Lung (tissue), 11 donors: ENCODE measurements at regions not wholly inside any gene's neighbourhood (a gene's known extent, or its start where the extent isn't known, plus 50 kb on each side); places are given as distances from the start of the nearest gene placed in this dataset.

Experiments
- ATAC-seq: fragments of 200-7000 bp; cut with Tn5 transposase; one replicate; pipeline ENCODE4 v1.9.1; 2020; ENCODE audit warnings: moderate number of reproducible peaks; ENCODE audit not compliant: insufficient read depth, low FRiP score
- DNase-seq, 3 donors: peaks; one replicate each; pipeline ENCODE4 v3.0.0-alpha.2; 2013 to 2017
- H3K27ac ChIP-seq, 2 donors: one replicate each; pipeline ENCODE4 v1.5.1; 2013; ENCODE audit warnings: mild to moderate bottlenecking in 2 of 2, moderate library complexity in 2 of 2, control low read depth in 1 of 2, inconsistent platforms in 1 of 2, low read depth in 1 of 2, low read length in 1 of 2
- H3K27me3 ChIP-seq, 3 donors: one replicate each; pipeline ENCODE4 v1.5.1; 2013; ENCODE audit warnings: low read length in 2 of 3; ENCODE audit not compliant: control insufficient read depth in 3 of 3, insufficient read depth in 3 of 3
- H3K36me3 ChIP-seq, 4 donors: one replicate each; pipeline ENCODE4 v1.5.1; 2013; ENCODE audit warnings: low read length in 4 of 4, mild to moderate bottlenecking in 1 of 4, moderate library complexity in 1 of 4; ENCODE audit not compliant: control insufficient read depth in 4 of 4, insufficient read depth in 4 of 4
- H3K4me1 ChIP-seq, 5 donors: one replicate each; pipeline ENCODE4 v1.5.1; 2013; ENCODE audit warnings: low read length in 5 of 5, mild to moderate bottlenecking in 2 of 5, moderate library complexity in 1 of 5; ENCODE audit not compliant: control insufficient read depth in 5 of 5, insufficient read depth in 5 of 5
- H3K4me3 ChIP-seq: one replicate; pipeline ENCODE4 v1.5.1; 2013; ENCODE audit warnings: mild to moderate bottlenecking, control low read depth, moderate library complexity
- H3K9ac ChIP-seq, 2 donors: one replicate each; pipeline ENCODE4 v1.5.1; 2013; ENCODE audit warnings: low read length in 2 of 2, control low read depth in 1 of 2; ENCODE audit not compliant: insufficient read depth in 1 of 2
- H3K9me3 ChIP-seq, 4 donors: one replicate each; pipeline ENCODE4 v1.5.1; 2013; ENCODE audit warnings: low read length in 3 of 4, mild to moderate bottlenecking in 1 of 4, moderate library complexity in 1 of 4; ENCODE audit not compliant: control insufficient read depth in 4 of 4, insufficient read depth in 3 of 4
- CTCF ChIP-seq: IDR thresholded peaks from 2 replicates; pipeline ENCODE4 v1.5.1; 2012; ENCODE audit warnings: mild to moderate bottlenecking; ENCODE audit errors: control extremely low read depth, extremely low read depth
- WGBS, 2 donors: extraction: QIAGEN DNeasy Blood & Tissue Kit; methylation state at CpG; one replicate each; pipeline ENCODE4 v1.1.7; 2013; 5-methylcytosine and 5-hydroxymethylcytosine counted together
- donor health status: control.
- donor health status: control.
- donor health status: Bipolar disorder and iron deficiency.
- donor health status: healthy.
- donor health status: DM: yes; HTN: yes; CAD: no.

DNA sequence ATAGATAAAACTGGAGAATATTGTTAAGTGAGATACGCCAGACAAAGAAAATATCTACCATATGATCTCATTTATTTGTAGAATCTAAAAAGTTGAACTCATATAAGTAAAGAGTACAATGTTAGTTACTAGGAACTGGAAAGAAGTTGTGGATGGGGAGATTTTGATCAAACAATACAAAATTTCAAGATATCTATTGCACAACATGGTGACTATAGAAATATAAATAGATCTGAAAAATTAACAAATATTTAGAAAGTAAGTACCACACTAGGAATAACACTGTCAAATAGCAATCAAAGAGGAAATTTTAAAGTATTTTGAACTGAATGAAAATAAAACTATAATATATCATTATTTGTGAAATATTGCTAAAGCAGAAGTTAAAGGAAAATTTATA is 437.2 kb downstream of the AASDHPPT start:
- no peak overlapping the region for H3K27ac ChIP-seq
- no peak for DNase-seq
- no peaks in the 10 kb centered on the region for H3K36me3 ChIP-seq
- no peak overlapping the region for H3K4me3 ChIP-seq
- H3K4me1 ChIP-seq: no peaks in the 10 kb centered on the region
- 95 to 98% methylated on average over 1 of the region's 1 CpG for WGBS, 2 donors
- no peaks in the 10 kb centered on the region for H3K9me3 ChIP-seq
- no peak for ATAC-seq
- H3K9ac ChIP-seq: no peak overlapping the region
- no peak for TF ChIP-seq CTCF
- no peaks in the 10 kb centered on the region for H3K27me3 ChIP-seq

DNA sequence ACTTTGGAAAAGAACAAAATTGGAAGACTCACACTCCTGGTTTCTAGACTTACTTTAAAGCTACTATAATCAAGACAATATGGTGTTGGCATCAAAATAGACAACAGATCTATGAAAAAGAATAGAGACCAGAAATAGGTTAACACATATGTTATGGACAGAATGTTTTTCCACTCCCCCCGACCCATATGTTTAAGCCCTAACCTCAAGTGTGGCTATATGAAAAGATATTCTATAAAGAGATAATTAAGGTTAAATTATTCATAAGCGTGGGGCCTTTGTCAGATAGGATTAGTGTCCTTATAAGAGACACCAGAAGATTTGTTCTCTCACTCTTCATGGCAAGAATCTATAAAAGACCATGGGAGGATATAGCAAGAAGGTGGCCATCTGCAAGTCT is 440.0 kb downstream of the AASDHPPT start:
- DNase-seq (no peak), ATAC-seq (no peak)
- no peaks in the 10 kb centered on the region for H3K36me3 ChIP-seq
- H3K9me3 ChIP-seq: no peaks in the 10 kb centered on the region
- 82 to 87% methylated on average over 2 of the region's 2 CpGs for WGBS, 2 donors
- no peaks in the 10 kb centered on the region for H3K4me1 ChIP-seq
- TF ChIP-seq CTCF: no peak
- no peak overlapping the region for H3K27ac ChIP-seq
- H3K4me3 ChIP-seq: no peak overlapping the region
- H3K27me3 ChIP-seq: no peaks in the 10 kb centered on the region
- H3K9ac ChIP-seq: no peak overlapping the region

GRCh38 chr11:106520146-106520912 is 442.9 kb downstream of the AASDHPPT start:
- no peak for TF ChIP-seq CTCF
- Histone ChIP-seq H3K27ac (no peak overlapping the region), H3K4me1 (no peaks in the 10 kb centered on the region), H3K27me3 (no peaks in the 10 kb centered on the region), H3K4me3 (no peak overlapping the region), H3K36me3 (no peaks in the 10 kb centered on the region), H3K9me3 (no peaks in the 10 kb centered on the region), H3K9ac (no peak overlapping the region)
- ATAC-seq (no peak), DNase-seq (no peak)
- WGBS, 2 donors: 78 to 83% methylated on average over 6 of the region's 6 CpGs

GRCh38 chr11:106520920-106521319 is 443.5 kb downstream of the AASDHPPT start:
- Histone ChIP-seq H3K36me3 (no peaks in the 10 kb centered on the region), H3K27me3 (no peaks in the 10 kb centered on the region), H3K27ac (no peak overlapping the region), H3K9me3 (no peaks in the 10 kb centered on the region), H3K4me3 (no peak overlapping the region), H3K9ac (no peak overlapping the region), H3K4me1 (no peaks in the 10 kb centered on the region)
- ATAC-seq (no peak), DNase-seq (no peak)
- TF ChIP-seq CTCF: no peak
- 88 to 94% methylated on average over 1 of the region's 1 CpG for WGBS, 2 donors
